ENCODE measurements at regions not wholly inside any gene's neighbourhood (a gene's known extent, or its start where the extent isn't known, plus 50 kb on each side); places are given as distances from the start of the nearest gene placed in this dataset.

DNA sequence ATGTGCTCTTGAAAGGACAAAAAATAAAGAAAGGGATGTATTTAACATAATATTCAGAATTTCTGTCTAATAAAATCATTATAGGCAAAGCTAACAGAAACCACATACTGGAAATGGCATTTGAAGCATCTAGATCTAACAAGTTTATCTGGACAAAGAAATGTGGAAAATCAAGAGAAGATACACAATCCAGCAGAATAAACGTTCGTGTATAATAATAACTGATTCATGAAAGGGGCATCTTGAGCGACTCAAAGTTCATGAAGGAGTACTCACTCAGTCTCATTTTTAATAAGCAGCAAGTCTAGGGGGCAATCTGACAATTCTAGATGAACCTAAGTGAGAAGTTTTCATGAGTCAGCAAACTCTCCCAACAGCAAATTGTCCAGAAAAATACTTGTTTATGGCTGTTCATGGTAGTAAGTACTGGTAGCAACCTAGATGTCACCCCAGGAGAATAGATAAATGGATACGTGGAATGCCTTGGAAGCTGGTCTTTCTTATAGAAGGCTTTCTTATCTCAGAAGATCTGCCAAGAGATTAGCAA lies 541.8 kb downstream of the INHBA start:
- Histone ChIP-seq H3K36me3 (ENCODE audit: control insufficient read depth in 4 of 4, insufficient read depth in 3 of 4, low read depth in 1 of 4, low read length in 3 of 4) (no peaks in the 10 kb centered on the region), H3K27ac (ENCODE audit: low read depth in 1 of 2, low read length in 2 of 2) (no peak overlapping the region), H3K4me3 (ENCODE audit: low read depth in 1 of 3, low read length in 3 of 3) (no peak overlapping the region), H3K9me3 (ENCODE audit: control insufficient read depth in 4 of 4, low read length in 3 of 4) (peaks cover 0 to 2% (median 0%) of the 10 kb centered on the region in 4 donors), H3K4me1 (ENCODE audit: control insufficient read depth in 4 of 4, insufficient read depth in 4 of 4, low read length in 3 of 4) (no peaks in the 10 kb centered on the region), H3K9ac (ENCODE audit: low read depth in 1 of 2, low read length in 2 of 2) (no peak overlapping the region), H3K27me3 (ENCODE audit: control insufficient read depth in 4 of 4, insufficient read depth in 4 of 4, low read length in 3 of 4) (no peaks in the 10 kb centered on the region)
- TF ChIP-seq EGR1 (IDR thresholded peaks at IDR 0.05; ENCODE audit: low read depth in 2 of 2) (no peak), FOXA1 (IDR thresholded peaks at IDR 0.05) (no peak), SP1 (IDR thresholded peaks at IDR 0.05) (no peak), JUND (IDR thresholded peaks at IDR 0.05) (no peak)
- TF ChIP-seq, protein P1, sequence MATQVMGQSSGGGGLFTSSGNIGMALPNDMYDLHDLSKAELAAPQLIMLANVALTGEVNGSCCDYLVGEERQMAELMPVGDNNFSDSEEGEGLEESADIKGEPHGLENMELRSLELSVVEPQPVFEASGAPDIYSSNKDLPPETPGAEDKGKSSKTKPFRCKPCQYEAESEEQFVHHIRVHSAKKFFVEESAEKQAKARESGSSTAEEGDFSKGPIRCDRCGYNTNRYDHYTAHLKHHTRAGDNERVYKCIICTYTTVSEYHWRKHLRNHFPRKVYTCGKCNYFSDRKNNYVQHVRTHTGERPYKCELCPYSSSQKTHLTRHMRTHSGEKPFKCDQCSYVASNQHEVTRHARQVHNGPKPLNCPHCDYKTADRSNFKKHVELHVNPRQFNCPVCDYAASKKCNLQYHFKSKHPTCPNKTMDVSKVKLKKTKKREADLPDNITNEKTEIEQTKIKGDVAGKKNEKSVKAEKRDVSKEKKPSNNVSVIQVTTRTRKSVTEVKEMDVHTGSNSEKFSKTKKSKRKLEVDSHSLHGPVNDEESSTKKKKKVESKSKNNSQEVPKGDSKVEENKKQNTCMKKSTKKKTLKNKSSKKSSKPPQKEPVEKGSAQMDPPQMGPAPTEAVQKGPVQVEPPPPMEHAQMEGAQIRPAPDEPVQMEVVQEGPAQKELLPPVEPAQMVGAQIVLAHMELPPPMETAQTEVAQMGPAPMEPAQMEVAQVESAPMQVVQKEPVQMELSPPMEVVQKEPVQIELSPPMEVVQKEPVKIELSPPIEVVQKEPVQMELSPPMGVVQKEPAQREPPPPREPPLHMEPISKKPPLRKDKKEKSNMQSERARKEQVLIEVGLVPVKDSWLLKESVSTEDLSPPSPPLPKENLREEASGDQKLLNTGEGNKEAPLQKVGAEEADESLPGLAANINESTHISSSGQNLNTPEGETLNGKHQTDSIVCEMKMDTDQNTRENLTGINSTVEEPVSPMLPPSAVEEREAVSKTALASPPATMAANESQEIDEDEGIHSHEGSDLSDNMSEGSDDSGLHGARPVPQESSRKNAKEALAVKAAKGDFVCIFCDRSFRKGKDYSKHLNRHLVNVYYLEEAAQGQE (IDR thresholded peaks at IDR 0.05) = no peak
- DNase-seq (ENCODE audit: low spot score) = no peak
- 90% methylated on average over 4 of the region's 4 CpGs for WGBS

DNA sequence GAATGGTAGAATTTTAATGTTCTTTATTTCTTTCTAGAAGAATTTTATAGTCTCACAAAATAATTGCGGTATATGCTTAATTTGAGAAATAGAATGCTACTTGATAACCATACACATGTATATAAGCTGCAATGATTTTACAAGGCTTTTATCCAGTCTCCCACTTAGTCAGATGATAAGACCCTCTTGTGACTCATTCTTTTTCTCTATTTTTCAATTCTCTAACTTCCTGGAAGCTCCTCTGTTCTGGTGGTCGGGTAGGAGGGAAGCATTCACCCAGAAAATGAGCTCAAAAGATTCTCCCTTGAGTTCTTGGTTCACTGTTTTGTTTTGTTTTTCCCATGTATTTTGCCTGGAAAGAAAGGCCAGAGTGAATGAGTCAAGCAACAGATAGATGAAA lies 546.6 kb downstream of the INHBA start:
- WGBS = 82% methylated on average over 2 of the region's 2 CpGs
- DNase-seq (ENCODE audit: low spot score) = no peak
- no peaks in the 10 kb centered on the region for H3K27me3 ChIP-seq (ENCODE audit: control insufficient read depth in 4 of 4, insufficient read depth in 4 of 4, low read length in 3 of 4)
- H3K27ac ChIP-seq (ENCODE audit: low read depth in 1 of 2, low read length in 2 of 2) = no peak overlapping the region
- no peaks in the 10 kb centered on the region for H3K36me3 ChIP-seq (ENCODE audit: control insufficient read depth in 4 of 4, insufficient read depth in 3 of 4, low read depth in 1 of 4, low read length in 3 of 4)
- H3K4me3 ChIP-seq (ENCODE audit: low read depth in 1 of 3, low read length in 3 of 3) = no peak overlapping the region
- H3K9me3 ChIP-seq (ENCODE audit: control insufficient read depth in 4 of 4, low read length in 3 of 4) = peaks cover 0 to 2% (median 0%) of the 10 kb centered on the region in 4 donors
- H3K9ac ChIP-seq (ENCODE audit: low read depth in 1 of 2, low read length in 2 of 2) = no peak overlapping the region
- no peaks in the 10 kb centered on the region for H3K4me1 ChIP-seq (ENCODE audit: control insufficient read depth in 4 of 4, insufficient read depth in 4 of 4, low read length in 3 of 4)
- TF ChIP-seq HNF4G (IDR thresholded peaks at IDR 0.05) (no peak), GABPA (IDR thresholded peaks at IDR 0.05 in 1 of 2, conservative IDR thresholded peaks at IDR 0.05 in 1 of 2) (no peak), JUND (IDR thresholded peaks at IDR 0.05) (no peak), TAF1 (conservative IDR thresholded peaks at IDR 0.05) (no peak), HNF4A (conservative IDR thresholded peaks at IDR 0.05) (no peak), SP1 (IDR thresholded peaks at IDR 0.05) (no peak), YY1 (IDR thresholded peaks at IDR 0.05) (no peak)
- TF ChIP-seq, protein P2, sequence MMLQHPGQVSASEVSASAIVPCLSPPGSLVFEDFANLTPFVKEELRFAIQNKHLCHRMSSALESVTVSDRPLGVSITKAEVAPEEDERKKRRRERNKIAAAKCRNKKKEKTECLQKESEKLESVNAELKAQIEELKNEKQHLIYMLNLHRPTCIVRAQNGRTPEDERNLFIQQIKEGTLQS (IDR thresholded peaks at IDR 0.05) = no peak
- TF ChIP-seq, protein P1 (IDR thresholded peaks at IDR 0.05) = no peak
- TF ChIP-seq, protein P3, sequence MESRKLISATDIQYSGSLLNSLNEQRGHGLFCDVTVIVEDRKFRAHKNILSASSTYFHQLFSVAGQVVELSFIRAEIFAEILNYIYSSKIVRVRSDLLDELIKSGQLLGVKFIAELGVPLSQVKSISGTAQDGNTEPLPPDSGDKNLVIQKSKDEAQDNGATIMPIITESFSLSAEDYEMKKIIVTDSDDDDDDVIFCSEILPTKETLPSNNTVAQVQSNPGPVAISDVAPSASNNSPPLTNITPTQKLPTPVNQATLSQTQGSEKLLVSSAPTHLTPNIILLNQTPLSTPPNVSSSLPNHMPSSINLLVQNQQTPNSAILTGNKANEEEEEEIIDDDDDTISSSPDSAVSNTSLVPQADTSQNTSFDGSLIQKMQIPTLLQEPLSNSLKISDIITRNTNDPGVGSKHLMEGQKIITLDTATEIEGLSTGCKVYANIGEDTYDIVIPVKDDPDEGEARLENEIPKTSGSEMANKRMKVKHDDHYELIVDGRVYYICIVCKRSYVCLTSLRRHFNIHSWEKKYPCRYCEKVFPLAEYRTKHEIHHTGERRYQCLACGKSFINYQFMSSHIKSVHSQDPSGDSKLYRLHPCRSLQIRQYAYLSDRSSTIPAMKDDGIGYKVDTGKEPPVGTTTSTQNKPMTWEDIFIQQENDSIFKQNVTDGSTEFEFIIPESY (IDR thresholded peaks at IDR 0.05) = no peak

Data from liver (tissue), 7 donors.